PC-3 (cell line): ENCODE measurements at regions not wholly inside any gene's neighbourhood (a gene's known extent, or its start where the extent isn't known, plus 50 kb on each side); places are given as distances from the start of the nearest gene placed in this dataset.

Experiments used
- ATAC-seq: fragments of 200-7000 bp; cut with Tn5 transposase; 2 replicates; pipeline ENCODE4 v1.9.1; 2020; ENCODE audit warnings: mild to moderate bottlenecking, moderate library complexity
- BruUV-seq: library from RNA; stranded (reverse); fragments of 400-500 nt; replicated peaks from 2 replicates; lab custom pipeline; 2021; lab: Mats Ljungman, UMichigan
- CTCF ChIA-PET: fragments of 300-600 bp; sonication (Branson Sonifier 250); formaldehyde crosslinking; loops from one replicate; lab custom pipeline; 2022; ENCODE audit warnings: antibody characterized with exemption; lab: Charles Lee
- POLR2A ChIA-PET: fragments of 300-600 bp; sonication (Branson Sonifier 250); formaldehyde crosslinking; loops from one replicate; lab custom pipeline; 2022; ENCODE audit warnings: antibody characterized with exemption; ENCODE audit not compliant: unreplicated experiment; lab: Charles Lee
- DNase-seq: peaks from one replicate; pipeline ENCODE4 v3.0.0-alpha.2; 2015
- H2AFZ ChIP-seq: fragments of 300-600 bp; sonication (generic); 2 replicates; pipeline ENCODE4 v1.6.0; 2016; ENCODE audit warnings: antibody characterized with exemption, low read length
- H3F3A ChIP-seq: fragments of 300-600 bp; sonication (generic); one replicate; pipeline ENCODE4 v1.6.0; 2017; ENCODE audit warnings: antibody characterized with exemption, low read length, control low read depth, mild to moderate bottlenecking; ENCODE audit not compliant: unreplicated experiment
- H3K27ac ChIP-seq: fragments of 300-600 bp; sonication (generic); 2 replicates; pipeline ENCODE4 v1.5.1; 2016; ENCODE audit warnings: mild to moderate bottlenecking, low read length
- H3K27me3 ChIP-seq: fragments of 300-600 bp; sonication (generic); 2 replicates; pipeline ENCODE4 v1.6.1; 2016; ENCODE audit warnings: low read length, mixed read lengths
- H3K36me3 ChIP-seq: fragments of 300-600 bp; sonication (generic); 2 replicates; pipeline ENCODE4 v1.6.1; 2016; ENCODE audit warnings: low read depth, mixed run types, low read length, mixed read lengths
- H3K4me1 ChIP-seq: fragments of 300-600 bp; sonication (generic); 2 replicates; pipeline ENCODE4 v1.5.1; 2016; ENCODE audit warnings: low read length; ENCODE audit not compliant: insufficient read depth
- H3K4me2 ChIP-seq: fragments of 300-600 bp; sonication (generic); 2 replicates; pipeline ENCODE4 v1.6.0; 2016; ENCODE audit warnings: low read length
- H3K4me3 ChIP-seq: fragments of 300-600 bp; sonication (generic); 2 replicates; pipeline ENCODE4 v1.5.1; 2016; ENCODE audit warnings: mild to moderate bottlenecking, low read length, mixed read lengths
- H3K79me2 ChIP-seq: fragments of 300-600 bp; sonication (generic); 2 replicates; pipeline ENCODE4 v1.6.1; 2017; ENCODE audit warnings: low read length, mixed read lengths
- H3K9ac ChIP-seq: fragments of 300-600 bp; sonication (generic); 2 replicates; pipeline ENCODE4 v1.6.0; 2016; ENCODE audit warnings: mild to moderate bottlenecking, low read length
- H3K9me2 ChIP-seq: fragments of 300-600 bp; sonication (generic); replicated peaks from 2 replicates; pipeline ENCODE4 v1.6.1; 2016; ENCODE audit warnings: mixed run types, low read length, mixed read lengths
- H3K9me3 ChIP-seq: fragments of 300-600 bp; sonication (generic); 2 replicates; pipeline ENCODE4 v1.6.1; 2016; ENCODE audit warnings: low read length, mixed read lengths
- H4K20me1 ChIP-seq: fragments of 300-600 bp; sonication (generic); 2 replicates; pipeline ENCODE4 v1.6.1; 2016; ENCODE audit warnings: low read length, mixed read lengths
- CTCF ChIP-seq: fragments of 300-600 bp; sonication (generic); conservative IDR thresholded peaks from 2 replicates; pipeline ENCODE4 v1.5.1; 2017; ENCODE audit warnings: antibody characterized with exemption, low read depth, mild to moderate bottlenecking, low read length
- EZH2 ChIP-seq: fragments of 300-600 bp; sonication (generic); IDR thresholded peaks from one replicate; pipeline ENCODE4 v1.6.1; 2017; ENCODE audit warnings: antibody characterized with exemption, mild to moderate bottlenecking, low read length; ENCODE audit not compliant: unreplicated experiment
- EZH2phosphoT487 ChIP-seq: fragments of 300-600 bp; sonication (generic); IDR thresholded peaks from 2 replicates; pipeline ENCODE4 v1.6.1; 2018; ENCODE audit warnings: mild to moderate bottlenecking, antibody characterized with exemption, low read length, borderline replicate concordance
- intact Hi-C: fragments of 100-400 bp; cut with micrococcal nuclease; formaldehyde crosslinking; loops from 2 replicates; pipeline ENCODE4 v1.9.0; 2023

GRCh38 chr7:17027789-17028152 lies 146.0 kb upstream of the AGR3 start:
- BruUV-seq: no TSS peak

GRCh38 chr7:17029150-17029549 lies 147.4 kb upstream of the AGR3 start:
- POLR2A ChIA-PET: no interaction called here

More at GRCh38 chr7:17027789-17028152, 146.0 kb upstream of the AGR3 start:
- Histone ChIP-seq H3K27ac (no peak overlapping the region), H3K9ac (no peak overlapping the region), H2AFZ (no peak overlapping the region), H3K9me2 (no peaks in the 10 kb centered on the region), H3K79me2 (no peaks in the 10 kb centered on the region), H3K4me1 (0 out of 2 replicates have a peak, but pooled peaks cover 3% of the 10 kb centered on the region), H3K4me2 (no peak overlapping the region), H3K9me3 (no peaks in the 10 kb centered on the region), H3K36me3 (no peaks in the 10 kb centered on the region), H3K27me3 (no peaks in the 10 kb centered on the region), H4K20me1 (no peaks in the 10 kb centered on the region), H3F3A (no peaks in the 10 kb centered on the region), H3K4me3 (no peak overlapping the region)
- POLR2A ChIA-PET: no interaction called here
- no peak for ATAC-seq
- TF ChIP-seq CTCF (no peak), EZH2phosphoT487 (no peak), EZH2 (no peak)
- no peak for DNase-seq
- intact Hi-C loops: no loop called here
- CTCF ChIA-PET: no interaction called here

More at GRCh38 chr7:17029150-17029549, 147.4 kb upstream of the AGR3 start:
- Histone ChIP-seq H2AFZ (no peak overlapping the region), H3K9me2 (no peaks in the 10 kb centered on the region), H3K79me2 (no peaks in the 10 kb centered on the region), H3K4me2 (no peak overlapping the region), H4K20me1 (no peaks in the 10 kb centered on the region), H3K27me3 (no peaks in the 10 kb centered on the region), H3K4me1 (no peaks in the 10 kb centered on the region), H3K9me3 (no peaks in the 10 kb centered on the region), H3K27ac (no peak overlapping the region), H3K9ac (no peak overlapping the region), H3F3A (no peaks in the 10 kb centered on the region), H3K4me3 (no peak overlapping the region), H3K36me3 (no peaks in the 10 kb centered on the region)
- TF ChIP-seq CTCF (no peak), EZH2 (no peak), EZH2phosphoT487 (no peak)
- CTCF ChIA-PET: no interaction called here
- no peak for DNase-seq
- ATAC-seq: no peak
- intact Hi-C loops: no loop called here
- BruUV-seq: no TSS peak
